ENCODE measurements at regions not wholly inside any gene's neighbourhood (a gene's known extent, or its start where the extent isn't known, plus 50 kb on each side); places are given as distances from the start of the nearest gene placed in this dataset.

DNA sequence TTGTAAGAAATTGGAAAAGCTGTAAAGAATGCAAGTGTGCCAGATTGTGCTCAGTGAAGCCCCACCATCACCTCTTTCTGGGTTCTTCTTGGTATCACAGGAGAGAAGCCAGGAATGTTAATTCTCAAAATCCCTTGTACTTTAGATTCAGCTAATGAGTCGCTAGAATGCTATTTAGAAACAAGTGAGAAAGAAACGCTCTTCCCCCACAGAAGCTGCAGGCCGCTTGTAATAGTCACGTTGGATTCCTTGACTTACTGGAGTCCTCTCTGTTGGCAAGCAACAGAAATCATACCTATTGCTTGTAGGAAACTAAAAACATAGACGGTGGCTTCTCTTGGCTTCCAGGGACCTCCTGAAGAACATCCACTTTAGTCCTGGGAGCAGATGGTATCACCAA is 375.6 kb upstream of the LRATD1 start:
- TF ChIP-seq POLR2A (IDR thresholded peaks at IDR 0.05; ENCODE audit: low read depth) (no peak), POLR2AphosphoS5 (IDR thresholded peaks at IDR 0.05) (no peak)
- TF ChIP-seq, protein P1, sequence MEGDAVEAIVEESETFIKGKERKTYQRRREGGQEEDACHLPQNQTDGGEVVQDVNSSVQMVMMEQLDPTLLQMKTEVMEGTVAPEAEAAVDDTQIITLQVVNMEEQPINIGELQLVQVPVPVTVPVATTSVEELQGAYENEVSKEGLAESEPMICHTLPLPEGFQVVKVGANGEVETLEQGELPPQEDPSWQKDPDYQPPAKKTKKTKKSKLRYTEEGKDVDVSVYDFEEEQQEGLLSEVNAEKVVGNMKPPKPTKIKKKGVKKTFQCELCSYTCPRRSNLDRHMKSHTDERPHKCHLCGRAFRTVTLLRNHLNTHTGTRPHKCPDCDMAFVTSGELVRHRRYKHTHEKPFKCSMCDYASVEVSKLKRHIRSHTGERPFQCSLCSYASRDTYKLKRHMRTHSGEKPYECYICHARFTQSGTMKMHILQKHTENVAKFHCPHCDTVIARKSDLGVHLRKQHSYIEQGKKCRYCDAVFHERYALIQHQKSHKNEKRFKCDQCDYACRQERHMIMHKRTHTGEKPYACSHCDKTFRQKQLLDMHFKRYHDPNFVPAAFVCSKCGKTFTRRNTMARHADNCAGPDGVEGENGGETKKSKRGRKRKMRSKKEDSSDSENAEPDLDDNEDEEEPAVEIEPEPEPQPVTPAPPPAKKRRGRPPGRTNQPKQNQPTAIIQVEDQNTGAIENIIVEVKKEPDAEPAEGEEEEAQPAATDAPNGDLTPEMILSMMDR (IDR thresholded peaks at IDR 0.05), result no peak
